Neural progenitor cell (in vitro differentiated cells): ENCODE measurements at regions not wholly inside any gene's neighbourhood (a gene's known extent, or its start where the extent isn't known, plus 50 kb on each side); places are given as distances from the start of the nearest gene placed in this dataset.
A peak's percentile ranks its signal among the peaks of the same experiment; 100 is the strongest.

Experiments
- DNase-seq: peaks from one replicate; pipeline ENCODE4 v3.0.0-alpha.2; 2016; ENCODE audit warnings: low spot score
- H2AFZ ChIP-seq: fragments of 200-600 bp; sonication (generic); replicated peaks from 2 replicates; pipeline ENCODE4 v1.6.1; 2016; ENCODE audit warnings: antibody characterized with exemption
- H3F3A ChIP-seq: fragments of 200-600 bp; sonication (generic); 2 replicates; pipeline ENCODE4 v1.6.1; 2016; ENCODE audit warnings: antibody characterized with exemption, low read depth
- H3K27ac ChIP-seq: fragments of 200-600 bp; sonication (generic); 2 replicates; pipeline ENCODE4 v1.5.1; 2016; ENCODE audit warnings: mild to moderate bottlenecking
- H3K27me3 ChIP-seq: fragments of 200-600 bp; sonication (generic); 2 replicates; pipeline ENCODE4 v1.6.1; 2016; ENCODE audit warnings: mild to moderate bottlenecking, moderate library complexity
- H3K36me3 ChIP-seq: fragments of 200-600 bp; sonication (generic); 2 replicates; pipeline ENCODE4 v1.5.1; 2016
- H3K4me1 ChIP-seq: fragments of 200-600 bp; sonication (generic); 2 replicates; pipeline ENCODE4 v1.6.1; 2016; ENCODE audit warnings: mixed run types
- H3K4me2 ChIP-seq: fragments of 200-600 bp; sonication (generic); 2 replicates; pipeline ENCODE4 v1.6.1; 2016
- H3K4me3 ChIP-seq: fragments of 200-600 bp; sonication (generic); 2 replicates; pipeline ENCODE4 v1.5.1; 2016
- H3K79me2 ChIP-seq: fragments of 200-600 bp; sonication (generic); 2 replicates; pipeline ENCODE4 v1.6.1; 2016; ENCODE audit warnings: low read depth
- H3K9ac ChIP-seq: fragments of 200-600 bp; sonication (generic); 2 replicates; pipeline ENCODE4 v1.6.1; 2016
- H3K9me3 ChIP-seq: fragments of 200-600 bp; sonication (generic); 2 replicates; pipeline ENCODE4 v1.5.1; 2016; ENCODE audit warnings: low read depth
- H4K20me1 ChIP-seq: fragments of 200-600 bp; sonication (generic); 2 replicates; pipeline ENCODE4 v1.6.1; 2016; ENCODE audit warnings: low read depth
- H3K27ac Mint-ChIP-seq: 3 replicates; pipeline ENCODE4 v1.8.0; 2021; ENCODE audit warnings: mixed read lengths
- H3K27me3 Mint-ChIP-seq: 2 replicates; pipeline ENCODE4 v1.8.0; 2022; ENCODE audit warnings: low read depth, mild to moderate bottlenecking, inconsistent platforms, moderate library complexity, mixed read lengths; ENCODE audit not compliant: insufficient read depth
- H3K36me3 Mint-ChIP-seq: 3 replicates; pipeline ENCODE4 v1.8.0; 2021; ENCODE audit warnings: mixed read lengths
- H3K4me1 Mint-ChIP-seq: 3 replicates; pipeline ENCODE4 v1.8.0; 2021; ENCODE audit warnings: mixed read lengths
- H3K4me3 Mint-ChIP-seq: 3 replicates; pipeline ENCODE4 v1.8.0; 2021; ENCODE audit warnings: mild to moderate bottlenecking, moderate library complexity, mixed read lengths
- H3K9me3 Mint-ChIP-seq: 3 replicates; pipeline ENCODE4 v1.8.0; 2020; ENCODE audit warnings: mixed read lengths
- EZH2 ChIP-seq: fragments of 200-600 bp; sonication (generic); IDR thresholded peaks from 2 replicates; pipeline ENCODE4 v1.6.1; 2017; ENCODE audit warnings: antibody characterized with exemption, mild to moderate bottlenecking, moderate library complexity
- EZH2phosphoT487 ChIP-seq: fragments of 200-600 bp; sonication (generic); IDR thresholded peaks from 2 replicates; pipeline ENCODE4 v1.6.1; 2017; ENCODE audit warnings: antibody characterized with exemption
- TF ChIP-seq, protein P1 (sequence below): fragments of 200-600 bp; sonication (generic); IDR thresholded peaks from 2 replicates; pipeline ENCODE4 v1.5.1; 2017; ENCODE audit warnings: antibody characterized with exemption, mild to moderate bottlenecking

DNA sequence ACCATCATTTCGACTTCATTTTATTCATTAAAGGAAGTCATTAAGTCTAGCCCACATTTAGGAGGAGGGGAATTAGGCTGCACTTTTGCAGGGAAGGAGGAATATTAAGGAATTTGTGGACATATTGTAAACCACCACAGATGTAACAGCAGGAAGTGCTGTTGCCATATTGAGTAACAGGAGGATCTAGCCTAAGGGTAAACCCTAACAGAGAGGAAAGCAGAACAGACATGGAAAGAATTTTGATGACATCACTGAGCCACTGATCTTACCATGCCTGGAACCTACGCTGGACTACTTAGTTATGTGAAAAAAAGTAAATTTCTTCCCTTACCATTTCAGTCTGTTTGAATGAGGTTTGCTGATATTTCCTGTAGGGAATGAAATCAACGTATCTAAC is 100.7 kb upstream of the ATF7IP start:
- H3K36me3 ChIP-seq, result no peaks in the 10 kb centered on the region
- peaks cover 8% of the 10 kb centered on the region for H3K27me3 Mint-ChIP-seq
- H3K36me3 Mint-ChIP-seq, result peaks cover 8% of the 10 kb centered on the region
- H3K4me3 ChIP-seq, result no peak overlapping the region
- no peaks in the 10 kb centered on the region for H4K20me1 ChIP-seq
- no peaks in the 10 kb centered on the region for H3K27me3 ChIP-seq
- peaks cover 38% of the 10 kb centered on the region for H3K4me1 Mint-ChIP-seq
- peaks cover 46% of the 10 kb centered on the region for H3K9me3 Mint-ChIP-seq
- H3K4me3 Mint-ChIP-seq, result no peak overlapping the region
- no peak overlapping the region for H3K27ac ChIP-seq
- no peak overlapping the region for H3K27ac Mint-ChIP-seq
- H2AFZ ChIP-seq, result no peak overlapping the region
- no peaks in the 10 kb centered on the region for H3K79me2 ChIP-seq
- no peak overlapping the region for H3K9ac ChIP-seq
- H3F3A ChIP-seq, result peaks cover 55% of the 10 kb centered on the region
- no peak overlapping the region for H3K4me2 ChIP-seq
- peaks cover under 1% of the 10 kb centered on the region for H3K9me3 ChIP-seq
- TF ChIP-seq EZH2phosphoT487 (no peak), EZH2 (no peak)
- TF ChIP-seq, protein P1, sequence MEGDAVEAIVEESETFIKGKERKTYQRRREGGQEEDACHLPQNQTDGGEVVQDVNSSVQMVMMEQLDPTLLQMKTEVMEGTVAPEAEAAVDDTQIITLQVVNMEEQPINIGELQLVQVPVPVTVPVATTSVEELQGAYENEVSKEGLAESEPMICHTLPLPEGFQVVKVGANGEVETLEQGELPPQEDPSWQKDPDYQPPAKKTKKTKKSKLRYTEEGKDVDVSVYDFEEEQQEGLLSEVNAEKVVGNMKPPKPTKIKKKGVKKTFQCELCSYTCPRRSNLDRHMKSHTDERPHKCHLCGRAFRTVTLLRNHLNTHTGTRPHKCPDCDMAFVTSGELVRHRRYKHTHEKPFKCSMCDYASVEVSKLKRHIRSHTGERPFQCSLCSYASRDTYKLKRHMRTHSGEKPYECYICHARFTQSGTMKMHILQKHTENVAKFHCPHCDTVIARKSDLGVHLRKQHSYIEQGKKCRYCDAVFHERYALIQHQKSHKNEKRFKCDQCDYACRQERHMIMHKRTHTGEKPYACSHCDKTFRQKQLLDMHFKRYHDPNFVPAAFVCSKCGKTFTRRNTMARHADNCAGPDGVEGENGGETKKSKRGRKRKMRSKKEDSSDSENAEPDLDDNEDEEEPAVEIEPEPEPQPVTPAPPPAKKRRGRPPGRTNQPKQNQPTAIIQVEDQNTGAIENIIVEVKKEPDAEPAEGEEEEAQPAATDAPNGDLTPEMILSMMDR, result no peak
- peaks cover 22% of the 10 kb centered on the region for H3K4me1 ChIP-seq
- no peak for DNase-seq

DNA sequence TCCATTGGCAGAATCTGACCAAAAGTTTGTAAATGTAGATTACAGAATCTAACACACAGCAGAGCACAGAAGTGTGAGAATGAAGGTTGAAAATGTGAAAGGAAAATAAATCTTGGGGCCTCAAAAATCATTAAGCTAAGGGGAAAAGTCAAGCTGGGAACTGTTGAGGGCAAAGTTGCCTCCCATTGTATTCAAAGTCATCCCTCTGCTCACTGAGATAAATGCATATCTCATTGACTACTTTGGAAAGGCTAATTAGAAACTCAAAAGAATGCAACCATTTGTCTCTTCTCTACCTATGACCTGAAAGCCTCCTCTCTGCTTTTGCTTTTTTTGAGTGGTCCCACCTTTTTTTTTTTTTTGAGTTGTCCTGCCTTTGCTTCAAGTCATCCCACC is 97.4 kb upstream of the ATF7IP start:
- Histone ChIP-seq H3K9ac (no peak overlapping the region), H3K27ac (peak overlapping the region; percentile 71), H3K36me3 (no peaks in the 10 kb centered on the region), H3K9me3 (no peaks in the 10 kb centered on the region), H3K4me1 (peaks cover 12% of the 10 kb centered on the region), H3K4me2 (peak overlapping the region; percentile 45), H4K20me1 (no peaks in the 10 kb centered on the region), H2AFZ (peak overlapping the region; percentile 89), H3F3A (peaks cover 27% of the 10 kb centered on the region), H3K79me2 (no peaks in the 10 kb centered on the region), H3K4me3 (no peak overlapping the region), H3K27me3 (no peaks in the 10 kb centered on the region)
- Mint-ChIP-seq H3K4me1 (peaks cover 13% of the 10 kb centered on the region), H3K9me3 (peaks cover 46% of the 10 kb centered on the region), H3K27me3 (peaks cover 5% of the 10 kb centered on the region), H3K27ac (peak overlapping the region; percentile 1), H3K36me3 (peaks cover 4% of the 10 kb centered on the region), H3K4me3 (no peak overlapping the region)
- no peak for TF ChIP-seq EZH2phosphoT487
- TF ChIP-seq, protein P1, result no peak
- no peak for TF ChIP-seq EZH2
- no peak for DNase-seq

- H3K27ac Mint-ChIP-seq, result no peak overlapping the region
Observed at GRCh38 chr12:14270392-14270791, 95.1 kb upstream of the ATF7IP start.

More at GRCh38 chr12:14270392-14270791, 95.1 kb upstream of the ATF7IP start:
- Histone ChIP-seq H4K20me1 (no peaks in the 10 kb centered on the region), H3K4me3 (no peak overlapping the region), H3K4me1 (peaks cover 12% of the 10 kb centered on the region), H3F3A (peaks cover 27% of the 10 kb centered on the region), H3K79me2 (no peaks in the 10 kb centered on the region), H3K27me3 (no peaks in the 10 kb centered on the region), H3K9ac (no peak overlapping the region), H3K27ac (no peak overlapping the region), H3K4me2 (no peak overlapping the region), H2AFZ (no peak overlapping the region), H3K9me3 (no peaks in the 10 kb centered on the region), H3K36me3 (no peaks in the 10 kb centered on the region)
- H3K27me3 Mint-ChIP-seq, result peaks cover 6% of the 10 kb centered on the region
- TF ChIP-seq EZH2, result no peak
- TF ChIP-seq, protein P1, result no peak
- H3K9me3 Mint-ChIP-seq, result peaks cover 47% of the 10 kb centered on the region
- H3K4me3 Mint-ChIP-seq, result no peak overlapping the region
- peaks cover 13% of the 10 kb centered on the region for H3K4me1 Mint-ChIP-seq
- peaks cover 2% of the 10 kb centered on the region for H3K36me3 Mint-ChIP-seq
- DNase-seq, result no peak
